Osteoblast (primary cell): ENCODE measurements at regions not wholly inside any gene's neighbourhood (a gene's known extent, or its start where the extent isn't known, plus 50 kb on each side); places are given as distances from the start of the nearest gene placed in this dataset.
A peak's percentile ranks its signal among the peaks of the same experiment; 100 is the strongest.

Source experiments
- DNase-seq: peaks from one replicate; pipeline ENCODE4 v3.0.0; 2011; ENCODE audit warnings: low spot score, mixed read lengths; ENCODE audit not compliant: insufficient read length; ENCODE audit errors: missing footprints
- H2AFZ ChIP-seq: 2 replicates; pipeline ENCODE4 v1.6.0; 2011; ENCODE audit warnings: mild to moderate bottlenecking, low read length
- H3K27ac ChIP-seq: 2 replicates; pipeline ENCODE4 v1.5.1; 2011; ENCODE audit warnings: mild to moderate bottlenecking, low read depth, low read length, moderate library complexity
- H3K27me3 ChIP-seq: 2 replicates; pipeline ENCODE4 v1.6.0; 2012; ENCODE audit warnings: mild to moderate bottlenecking, control low read depth, inconsistent platforms, low read length, moderate library complexity; ENCODE audit not compliant: insufficient read depth
- H3K36me3 ChIP-seq: 2 replicates; pipeline ENCODE4 v1.5.1; 2011; ENCODE audit warnings: mild to moderate bottlenecking, low read length, control low read depth, moderate library complexity; ENCODE audit not compliant: insufficient read depth
- H3K4me1 ChIP-seq: 2 replicates; pipeline ENCODE4 v1.5.1; 2011; ENCODE audit warnings: mild to moderate bottlenecking, low read length, control low read depth, moderate library complexity; ENCODE audit not compliant: insufficient read depth
- H3K4me2 ChIP-seq: 2 replicates; pipeline ENCODE4 v1.6.0; 2011; ENCODE audit warnings: mild to moderate bottlenecking, low read length; ENCODE audit not compliant: insufficient read depth
- H3K4me3 ChIP-seq: fragments of 200-600 bp; sonication (generic); 3 replicates; pipeline ENCODE4 v1.5.1; 2012; ENCODE audit warnings: mild to moderate bottlenecking, low read length, inconsistent platforms; ENCODE audit not compliant: insufficient read depth
- H3K79me2 ChIP-seq: 2 replicates; pipeline ENCODE4 v1.6.0; 2012; ENCODE audit warnings: mild to moderate bottlenecking, low read length, control low read depth, inconsistent platforms; ENCODE audit not compliant: insufficient read depth
- H3K9me3 ChIP-seq: 2 replicates; pipeline ENCODE4 v1.5.1; 2011; ENCODE audit warnings: low read depth, low read length, control low read depth
- H4K20me1 ChIP-seq: 2 replicates; pipeline ENCODE4 v1.6.0; 2012; ENCODE audit warnings: mild to moderate bottlenecking, low read length, control low read depth; ENCODE audit not compliant: insufficient read depth
- TF ChIP-seq, protein P1 (sequence below): IDR thresholded peaks from 2 replicates; pipeline ENCODE4 v1.5.1; 2011; ENCODE audit warnings: mild to moderate bottlenecking, low read depth, low read length, moderate library complexity; ENCODE audit errors: extremely low read depth

DNA sequence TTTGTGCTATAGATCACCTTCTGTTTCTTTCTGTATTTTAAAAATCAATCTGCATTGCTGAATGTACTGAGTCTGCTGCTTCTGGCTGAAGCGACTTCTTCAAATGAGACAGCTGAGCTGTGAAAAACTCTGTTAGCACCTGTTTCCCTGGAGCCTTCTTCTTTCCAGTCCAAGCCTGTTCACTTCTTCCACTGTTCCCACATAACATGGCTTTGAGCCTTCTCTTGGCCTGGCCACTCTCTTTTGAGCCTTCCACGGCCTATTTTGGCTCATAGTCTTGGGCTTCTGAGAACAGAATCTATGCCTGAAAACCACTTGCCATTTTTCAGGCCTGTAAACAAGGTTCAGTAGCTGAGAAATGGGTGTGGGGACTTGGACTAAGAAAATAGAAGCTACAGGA, 132.9 kb upstream of the IGFBP7 start:
- no peaks in the 10 kb centered on the region for H3K4me1 ChIP-seq
- no peak overlapping the region for H3K27ac ChIP-seq
- H3K27me3 ChIP-seq: no peaks in the 10 kb centered on the region
- H3K79me2 ChIP-seq: no peaks in the 10 kb centered on the region
- H3K4me2 ChIP-seq: no peak overlapping the region
- H3K36me3 ChIP-seq: no peaks in the 10 kb centered on the region
- no peaks in the 10 kb centered on the region for H4K20me1 ChIP-seq
- no peak overlapping the region for H2AFZ ChIP-seq
- TF ChIP-seq, protein P1, sequence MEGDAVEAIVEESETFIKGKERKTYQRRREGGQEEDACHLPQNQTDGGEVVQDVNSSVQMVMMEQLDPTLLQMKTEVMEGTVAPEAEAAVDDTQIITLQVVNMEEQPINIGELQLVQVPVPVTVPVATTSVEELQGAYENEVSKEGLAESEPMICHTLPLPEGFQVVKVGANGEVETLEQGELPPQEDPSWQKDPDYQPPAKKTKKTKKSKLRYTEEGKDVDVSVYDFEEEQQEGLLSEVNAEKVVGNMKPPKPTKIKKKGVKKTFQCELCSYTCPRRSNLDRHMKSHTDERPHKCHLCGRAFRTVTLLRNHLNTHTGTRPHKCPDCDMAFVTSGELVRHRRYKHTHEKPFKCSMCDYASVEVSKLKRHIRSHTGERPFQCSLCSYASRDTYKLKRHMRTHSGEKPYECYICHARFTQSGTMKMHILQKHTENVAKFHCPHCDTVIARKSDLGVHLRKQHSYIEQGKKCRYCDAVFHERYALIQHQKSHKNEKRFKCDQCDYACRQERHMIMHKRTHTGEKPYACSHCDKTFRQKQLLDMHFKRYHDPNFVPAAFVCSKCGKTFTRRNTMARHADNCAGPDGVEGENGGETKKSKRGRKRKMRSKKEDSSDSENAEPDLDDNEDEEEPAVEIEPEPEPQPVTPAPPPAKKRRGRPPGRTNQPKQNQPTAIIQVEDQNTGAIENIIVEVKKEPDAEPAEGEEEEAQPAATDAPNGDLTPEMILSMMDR: no peak
- no peak overlapping the region for H3K4me3 ChIP-seq
- H3K9me3 ChIP-seq: no peaks in the 10 kb centered on the region
- DNase-seq: no peak

DNA sequence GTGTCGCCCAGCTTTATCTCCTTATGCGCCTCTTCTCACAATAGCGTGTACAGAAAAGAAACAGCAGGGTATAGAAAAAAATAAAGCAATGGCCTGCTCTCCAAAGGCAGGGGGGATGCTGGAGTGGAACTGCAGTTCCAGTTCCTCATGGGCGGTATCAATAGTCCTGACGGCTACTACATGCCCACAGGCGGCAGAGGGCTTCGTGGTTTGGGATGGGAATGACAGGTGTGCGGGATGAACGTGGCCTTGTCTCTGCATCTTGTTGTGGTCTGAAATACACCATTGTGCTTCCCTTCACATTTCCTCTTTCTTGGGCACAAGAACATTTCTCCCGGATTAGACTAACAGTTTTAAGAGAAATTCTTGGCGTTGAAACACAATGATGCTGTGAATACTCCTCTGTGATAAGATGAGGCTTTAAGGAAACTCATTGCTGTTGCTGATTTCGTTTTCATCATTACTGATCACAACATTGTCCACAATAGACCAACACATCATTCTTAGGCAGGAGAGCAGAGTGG, 124.1 kb upstream of the IGFBP7 start:
- no peaks in the 10 kb centered on the region for H4K20me1 ChIP-seq
- no peaks in the 10 kb centered on the region for H3K4me1 ChIP-seq
- H3K4me3 ChIP-seq: no peak overlapping the region
- TF ChIP-seq, protein P1: no peak
- no peak overlapping the region for H3K4me2 ChIP-seq
- H3K9me3 ChIP-seq: no peaks in the 10 kb centered on the region
- H3K79me2 ChIP-seq: no peaks in the 10 kb centered on the region
- no peaks in the 10 kb centered on the region for H3K36me3 ChIP-seq
- no peak for DNase-seq
- no peak overlapping the region for H2AFZ ChIP-seq
- H3K27ac ChIP-seq: no peak overlapping the region
- H3K27me3 ChIP-seq: no peaks in the 10 kb centered on the region

DNA sequence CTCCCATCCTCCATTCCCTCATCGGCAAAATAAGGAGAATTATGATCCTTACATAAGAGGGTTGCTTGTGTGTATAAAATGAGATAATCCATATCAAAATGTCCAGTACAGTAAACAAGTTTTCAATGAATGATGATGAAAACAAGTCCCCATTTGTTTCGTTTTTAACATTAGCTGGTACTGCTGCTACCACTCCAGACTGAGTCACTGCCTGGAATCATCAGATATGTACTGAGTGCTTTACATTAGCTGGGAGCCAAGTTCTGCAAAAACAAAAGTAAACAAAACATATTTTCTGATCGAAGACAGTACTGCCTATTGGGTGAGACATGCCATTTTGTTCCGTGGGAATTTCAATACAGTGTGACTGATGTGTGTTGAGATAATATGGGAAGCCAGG, 123.2 kb upstream of the IGFBP7 start:
- no peak overlapping the region for H3K4me3 ChIP-seq
- H3K27ac ChIP-seq: no peak overlapping the region
- H2AFZ ChIP-seq: peak overlapping the region; percentile 18
- no peaks in the 10 kb centered on the region for H3K9me3 ChIP-seq
- no peaks in the 10 kb centered on the region for H3K79me2 ChIP-seq
- no peaks in the 10 kb centered on the region for H3K27me3 ChIP-seq
- H3K36me3 ChIP-seq: no peaks in the 10 kb centered on the region
- TF ChIP-seq, protein P1: no peak
- H3K4me1 ChIP-seq: no peaks in the 10 kb centered on the region
- peak overlapping the region; percentile 52 for H3K4me2 ChIP-seq
- H4K20me1 ChIP-seq: no peaks in the 10 kb centered on the region
- DNase-seq: peak; percentile 78

DNA sequence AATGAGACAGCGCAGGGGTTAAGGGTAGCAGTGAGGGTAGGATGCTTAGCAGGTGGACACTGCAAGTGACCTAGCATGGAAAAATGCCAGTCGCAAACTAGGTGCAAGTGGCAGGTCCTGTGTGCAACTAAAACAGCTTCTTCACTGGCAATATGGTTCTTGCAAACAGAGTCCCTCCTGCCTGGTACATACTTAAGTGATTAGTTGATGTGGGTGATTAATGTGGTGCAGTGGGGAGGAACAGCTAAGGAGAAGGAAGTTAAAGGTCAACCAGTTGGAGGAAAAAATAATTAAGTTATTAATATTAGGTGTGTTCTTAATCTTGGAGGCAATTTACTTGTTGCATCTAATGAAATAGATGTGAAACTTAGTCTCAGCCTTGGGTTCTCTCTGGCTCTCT, 121.6 kb upstream of the IGFBP7 start:
- H3K79me2 ChIP-seq: no peaks in the 10 kb centered on the region
- DNase-seq: no peak
- H3K27me3 ChIP-seq: no peaks in the 10 kb centered on the region
- no peaks in the 10 kb centered on the region for H3K4me1 ChIP-seq
- no peaks in the 10 kb centered on the region for H3K9me3 ChIP-seq
- H3K4me3 ChIP-seq: no peak overlapping the region
- TF ChIP-seq, protein P1: no peak
- no peak overlapping the region for H3K27ac ChIP-seq
- H3K4me2 ChIP-seq: no peak overlapping the region
- no peak overlapping the region for H2AFZ ChIP-seq
- H3K36me3 ChIP-seq: no peaks in the 10 kb centered on the region
- no peaks in the 10 kb centered on the region for H4K20me1 ChIP-seq
